Mesodermal cell (in vitro differentiated cells): ENCODE measurements at regions not wholly inside any gene's neighbourhood (a gene's known extent, or its start where the extent isn't known, plus 50 kb on each side); places are given as distances from the start of the nearest gene placed in this dataset.

Experiments
- H3K27ac ChIP-seq: 2 replicates; pipeline ENCODE4 v1.7.0; 2013; ENCODE audit warnings: mild to moderate bottlenecking, low read depth, low read length, moderate library complexity; ENCODE audit not compliant: severe bottlenecking
- H3K36me3 ChIP-seq: 2 replicates; pipeline ENCODE4 v1.7.1; 2013; ENCODE audit warnings: mild to moderate bottlenecking, low read length, moderate library complexity; ENCODE audit not compliant: control insufficient read depth, insufficient read depth
- H3K4me1 ChIP-seq: one replicate; pipeline ENCODE4 v1.7.1; 2013; ENCODE audit warnings: mild to moderate bottlenecking, low read length; ENCODE audit not compliant: insufficient read depth, control insufficient read depth, poor library complexity, severe bottlenecking
- H3K4me3 ChIP-seq: 2 replicates; pipeline ENCODE4 v1.7.0; 2013; ENCODE audit warnings: low read length, control low read depth, mild to moderate bottlenecking; ENCODE audit not compliant: insufficient read depth, poor library complexity, severe bottlenecking; ENCODE audit errors: extremely low read depth
- H3K9me3 ChIP-seq: 2 replicates; pipeline ENCODE4 v1.7.1; 2013; ENCODE audit warnings: mild to moderate bottlenecking, low read length, moderate library complexity; ENCODE audit not compliant: control insufficient read depth
- WGBS, 2 experiments: methylation state at CpG; one replicate each; pipeline ENCODE4 v1.1.5; 2013; ENCODE audit warnings: missing lambda C conversion rate in 2 of 2; ENCODE audit not compliant: insufficient coverage in 2 of 2; 5-methylcytosine and 5-hydroxymethylcytosine counted together

GRCh38 chr18:1691863-1692262 is 787.2 kb downstream of the ADCYAP1 start:
- WGBS, 2 experiments, result 88 to 100% methylated on average over 1 to 2 of the region's 2 CpGs
- no peaks in the 10 kb centered on the region for H3K36me3 ChIP-seq
- H3K4me1 ChIP-seq, result no peaks in the 10 kb centered on the region
- H3K4me3 ChIP-seq, result no peak overlapping the region
- no peak overlapping the region for H3K27ac ChIP-seq
- no peaks in the 10 kb centered on the region for H3K9me3 ChIP-seq

GRCh38 chr18:1708006-1708405 is 803.3 kb downstream of the ADCYAP1 start:
- no peaks in the 10 kb centered on the region for H3K36me3 ChIP-seq
- H3K9me3 ChIP-seq, result no peaks in the 10 kb centered on the region
- H3K4me1 ChIP-seq, result no peaks in the 10 kb centered on the region
- WGBS, 2 experiments, result no CpG with 5 or more reads among the region's 2 CpGs
- H3K4me3 ChIP-seq, result no peak overlapping the region
- H3K27ac ChIP-seq, result no peak overlapping the region

- Histone ChIP-seq H3K9me3 (no peaks in the 10 kb centered on the region), H3K36me3 (no peaks in the 10 kb centered on the region), H3K4me1 (no peaks in the 10 kb centered on the region), H3K27ac (no peak overlapping the region), H3K4me3 (no peak overlapping the region)
- WGBS, 2 experiments, result no CpG with 5 or more reads among the region's 3 CpGs
Observed at GRCh38 chr18:1710114-1710513, 805.4 kb downstream of the ADCYAP1 start.

DNA sequence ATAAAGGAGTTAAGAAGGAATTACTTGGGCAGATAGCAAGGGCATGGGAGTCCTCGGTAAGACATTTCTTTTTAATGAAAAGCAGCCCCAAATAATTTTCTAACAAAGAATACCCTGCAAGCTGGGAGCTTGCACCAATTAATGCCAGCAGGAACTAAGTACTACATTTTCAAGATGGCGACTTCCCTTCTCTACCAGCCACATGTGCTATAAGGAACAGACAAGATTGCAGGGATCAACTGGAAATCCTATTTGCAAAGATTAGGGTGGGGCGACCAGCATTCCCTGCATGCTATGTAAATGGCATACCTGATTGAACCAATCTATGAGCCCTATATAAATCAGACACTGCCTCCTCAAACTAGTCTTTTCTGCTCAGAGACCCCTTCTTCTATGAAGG is 827.5 kb downstream of the ADCYAP1 start:
- Histone ChIP-seq H3K4me3 (no peak overlapping the region), H3K36me3 (no peaks in the 10 kb centered on the region), H3K4me1 (no peaks in the 10 kb centered on the region), H3K9me3 (no peaks in the 10 kb centered on the region), H3K27ac (no peak overlapping the region)
- WGBS, 2 experiments, result 92 to 95% methylated on average over 2 to 3 of the region's 3 CpGs

DNA sequence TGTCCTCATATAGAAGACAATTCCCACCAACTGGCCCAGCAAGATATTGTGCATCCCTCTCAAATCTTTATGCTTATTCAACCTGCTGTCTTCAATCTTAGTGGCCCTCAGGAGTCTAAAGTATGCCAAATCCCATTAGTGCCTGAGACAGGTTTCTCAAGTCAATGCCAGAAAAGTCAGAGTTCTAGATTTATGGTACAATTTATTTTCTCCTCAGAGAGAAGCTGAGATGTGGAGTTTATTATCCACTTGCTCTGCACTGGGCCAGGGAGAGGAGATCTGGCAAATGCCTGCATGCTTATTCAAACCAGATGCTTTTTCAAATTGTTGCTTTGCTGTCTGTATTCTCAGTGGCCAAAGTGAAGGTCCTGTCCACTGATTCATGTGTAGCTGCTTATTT is 825.2 kb downstream of the METTL4 start:
- Histone ChIP-seq H3K36me3 (no peaks in the 10 kb centered on the region), H3K4me3 (no peak overlapping the region), H3K9me3 (no peaks in the 10 kb centered on the region), H3K27ac (no peak overlapping the region), H3K4me1 (no peaks in the 10 kb centered on the region)

DNA sequence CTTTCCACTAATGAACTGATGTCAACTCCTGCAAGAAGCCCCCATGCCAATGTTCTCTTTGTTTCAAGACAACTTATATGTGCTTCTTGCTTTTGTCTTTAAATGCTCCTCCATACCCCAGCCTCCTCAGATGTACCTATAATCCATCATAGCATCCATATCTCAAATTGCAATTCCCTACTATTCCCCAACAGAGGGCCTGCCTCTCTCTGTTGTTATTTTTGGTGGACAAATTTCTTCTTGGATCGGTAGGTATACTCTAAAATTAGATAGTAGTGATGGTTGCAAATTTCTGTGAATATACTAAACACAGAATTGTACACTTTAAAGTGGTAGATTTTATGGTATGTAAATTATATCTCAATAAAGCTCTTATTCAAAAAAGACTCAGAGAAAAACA is 820.1 kb downstream of the METTL4 start:
- no CpG with 5 or more reads among the region's 1 CpG for WGBS, 2 experiments
- H3K36me3 ChIP-seq, result no peaks in the 10 kb centered on the region
- H3K4me3 ChIP-seq, result no peak overlapping the region
- no peaks in the 10 kb centered on the region for H3K9me3 ChIP-seq
- H3K27ac ChIP-seq, result no peak overlapping the region
- H3K4me1 ChIP-seq, result no peaks in the 10 kb centered on the region

- H3K9me3 ChIP-seq, result no peaks in the 10 kb centered on the region
- no peaks in the 10 kb centered on the region for H3K4me1 ChIP-seq
- no CpG with 5 or more reads among the region's 3 CpGs for WGBS, 2 experiments
- H3K4me3 ChIP-seq, result no peak overlapping the region
- no peak overlapping the region for H3K27ac ChIP-seq
- no peaks in the 10 kb centered on the region for H3K36me3 ChIP-seq
Observed at GRCh38 chr18:1760901-1761300, 810.4 kb downstream of the METTL4 start.

GRCh38 chr18:1774261-1774660 is 797.0 kb downstream of the METTL4 start:
- Histone ChIP-seq H3K27ac (no peak overlapping the region), H3K9me3 (no peaks in the 10 kb centered on the region), H3K4me1 (no peaks in the 10 kb centered on the region), H3K36me3 (no peaks in the 10 kb centered on the region), H3K4me3 (no peak overlapping the region)
- 83% methylated on average over 1 of the region's 1 CpG; no CpG with 5 or more reads in 1 of the 2 experiments for WGBS, 2 experiments

GRCh38 chr18:1777843-1778242 is 793.5 kb downstream of the METTL4 start:
- Histone ChIP-seq H3K4me3 (no peak overlapping the region), H3K36me3 (no peaks in the 10 kb centered on the region), H3K4me1 (no peaks in the 10 kb centered on the region), H3K9me3 (no peaks in the 10 kb centered on the region), H3K27ac (no peak overlapping the region)

GRCh38 chr18:1778496-1779178 is 792.7 kb downstream of the METTL4 start:
- 100% methylated on average over 1 of the region's 1 CpG for WGBS, 2 experiments
- Histone ChIP-seq H3K36me3 (no peaks in the 10 kb centered on the region), H3K4me1 (no peaks in the 10 kb centered on the region), H3K9me3 (no peaks in the 10 kb centered on the region), H3K4me3 (no peak overlapping the region), H3K27ac (no peak overlapping the region)

- H3K4me1 ChIP-seq, result no peaks in the 10 kb centered on the region
- no peaks in the 10 kb centered on the region for H3K36me3 ChIP-seq
- no peaks in the 10 kb centered on the region for H3K9me3 ChIP-seq
- no peak overlapping the region for H3K27ac ChIP-seq
- no peak overlapping the region for H3K4me3 ChIP-seq
- 54 to 89% methylated on average over 1 to 2 of the region's 3 CpGs for WGBS, 2 experiments
Observed at GRCh38 chr18:1779587-1779986, 791.7 kb downstream of the METTL4 start.
